DND-41 (cell line): ENCODE measurements at regions not wholly inside any gene's neighbourhood (a gene's known extent, or its start where the extent isn't known, plus 50 kb on each side); places are given as distances from the start of the nearest gene placed in this dataset.

Experiments
- ATAC-seq: fragments of 200-7000 bp; cut with Tn5 transposase; 3 replicates; pipeline ENCODE4 v1.9.1; 2021; ENCODE audit warnings: low read depth; ENCODE audit not compliant: insufficient read depth
- DNase-seq: peaks from one replicate; pipeline ENCODE4 v3.0.0-alpha.2; 2020
- H2AFZ ChIP-seq: 2 replicates; pipeline ENCODE4 v1.6.0; 2012; ENCODE audit warnings: low read depth, low read length
- H3K27ac ChIP-seq: 2 replicates; pipeline ENCODE4 v1.5.1; 2012; ENCODE audit warnings: low read length, inconsistent platforms
- H3K27me3 ChIP-seq: fragments of 200-600 bp; sonication (generic); 2 replicates; pipeline ENCODE4 v1.6.0; 2012; ENCODE audit warnings: low read length, mild to moderate bottlenecking, inconsistent platforms; ENCODE audit not compliant: insufficient read depth, poor library complexity
- H3K36me3 ChIP-seq: 2 replicates; pipeline ENCODE4 v1.5.1; 2012; ENCODE audit warnings: low read length, inconsistent platforms; ENCODE audit not compliant: insufficient read depth
- H3K4me1 ChIP-seq: 2 replicates; pipeline ENCODE4 v1.5.1; 2012; ENCODE audit warnings: mild to moderate bottlenecking, low read length; ENCODE audit not compliant: insufficient read depth
- H3K4me2 ChIP-seq: 2 replicates; pipeline ENCODE4 v1.6.0; 2012; ENCODE audit warnings: mild to moderate bottlenecking, moderate library complexity, low read length, inconsistent platforms; ENCODE audit not compliant: insufficient read depth
- H3K4me3 ChIP-seq, 2 experiments: fragments of 200-600 bp in 1 of 2; shearing (Covaris generic) in 1 of 2; 2 replicates each; pipeline ENCODE4 v1.5.1; 2012 to 2016; ENCODE audit warnings: inconsistent platforms in 2 of 2, low read length in 2 of 2, mild to moderate bottlenecking in 2 of 2, low read depth in 1 of 2, moderate library complexity in 1 of 2
- H3K79me2 ChIP-seq: 2 replicates; pipeline ENCODE4 v1.6.0; 2012; ENCODE audit warnings: low read length, inconsistent platforms; ENCODE audit not compliant: insufficient read depth
- H3K9ac ChIP-seq: 2 replicates; pipeline ENCODE4 v1.6.0; 2012; ENCODE audit warnings: low read depth, mild to moderate bottlenecking, inconsistent platforms, low read length, moderate library complexity
- H3K9me3 ChIP-seq: 2 replicates; pipeline ENCODE4 v1.5.1; 2012; ENCODE audit warnings: low read length, moderate library complexity, mild to moderate bottlenecking, inconsistent platforms; ENCODE audit not compliant: insufficient read depth, severe bottlenecking
- H4K20me1 ChIP-seq: 2 replicates; pipeline ENCODE4 v1.6.0; 2012; ENCODE audit warnings: low read length; ENCODE audit not compliant: insufficient read depth
- CTCF ChIP-seq: IDR thresholded peaks from 2 replicates; pipeline ENCODE4 v1.5.1; 2012; ENCODE audit warnings: borderline replicate concordance, low read length, moderate library complexity, mild to moderate bottlenecking; ENCODE audit not compliant: poor library complexity, severe bottlenecking; ENCODE audit errors: extremely low read depth
- EZH2 ChIP-seq: IDR thresholded peaks from 3 replicates; pipeline ENCODE4 v1.6.1; 2012; ENCODE audit warnings: borderline replicate concordance, low read depth, mild to moderate bottlenecking, moderate library complexity, low read length, inconsistent platforms; ENCODE audit not compliant: severe bottlenecking

- Histone ChIP-seq H3K36me3 (no peaks in the 10 kb centered on the region), H3K79me2 (no peaks in the 10 kb centered on the region), H3K4me2 (no peak overlapping the region), H3K27ac (no peak overlapping the region), H3K9ac (no peak overlapping the region), H3K4me3 (no peak overlapping the region), H2AFZ (no peak overlapping the region), H3K4me1 (no peaks in the 10 kb centered on the region), H3K27me3 (peaks cover 4% of the 10 kb centered on the region), H3K9me3 (no peaks in the 10 kb centered on the region), H4K20me1 (no peaks in the 10 kb centered on the region)
- TF ChIP-seq EZH2 (no peak), CTCF (no peak)
- DNase-seq (no peak), ATAC-seq (no peak)
Measured at GRCh38 chr5:137561608-137562007, 62.5 kb upstream of the SPOCK1 start.

GRCh38 chr5:137560420-137560819 is 61.3 kb upstream of the SPOCK1 start:
- H3K27ac ChIP-seq: no peak overlapping the region
- no peak for ATAC-seq
- H3K4me1 ChIP-seq: no peaks in the 10 kb centered on the region

More at GRCh38 chr5:137560420-137560819, 61.3 kb upstream of the SPOCK1 start:
- Histone ChIP-seq H3K9me3 (no peaks in the 10 kb centered on the region), H3K4me3 (no peak overlapping the region), H3K79me2 (no peaks in the 10 kb centered on the region), H3K4me2 (no peak overlapping the region), H3K36me3 (no peaks in the 10 kb centered on the region), H4K20me1 (no peaks in the 10 kb centered on the region), H3K27me3 (peaks cover 4% of the 10 kb centered on the region), H2AFZ (no peak overlapping the region), H3K9ac (no peak overlapping the region)
- no peak for DNase-seq
- no peak for TF ChIP-seq EZH2
- no peak for TF ChIP-seq CTCF
